Ishikawa (cell line): ENCODE measurements at regions not wholly inside any gene's neighbourhood (a gene's known extent, or its start where the extent isn't known, plus 50 kb on each side); places are given as distances from the start of the nearest gene placed in this dataset.

Experiments used
- CEBPB ChIP-seq: IDR thresholded peaks from 2 replicates; pipeline ENCODE4 v1.6.1; 2012
- CREB1 ChIP-seq: IDR thresholded peaks from 2 replicates; pipeline ENCODE4 v1.6.1; 2012; ENCODE audit warnings: low read depth
- EGR1 ChIP-seq: IDR thresholded peaks from 2 replicates; pipeline ENCODE4 v1.6.1; 2012
- EP300 ChIP-seq: IDR thresholded peaks from 2 replicates; pipeline ENCODE4 v1.6.1; 2012; ENCODE audit warnings: borderline replicate concordance
- FOXM1 ChIP-seq: IDR thresholded peaks from 2 replicates; pipeline ENCODE4 v1.6.1; 2012; ENCODE audit warnings: low read depth, borderline replicate concordance
- MAX ChIP-seq: IDR thresholded peaks from 2 replicates; pipeline ENCODE4 v1.6.1; 2012
- RAD21 ChIP-seq: IDR thresholded peaks from 2 replicates; pipeline ENCODE4 v1.6.1; 2012; ENCODE audit warnings: low read depth
- REST ChIP-seq: IDR thresholded peaks from 2 replicates; pipeline ENCODE4 v1.6.1; 2012; ENCODE audit warnings: low read depth, mild to moderate bottlenecking
- TAF1 ChIP-seq: IDR thresholded peaks from 2 replicates; pipeline ENCODE4 v1.6.1; 2012; ENCODE audit warnings: low read depth, mild to moderate bottlenecking
- TCF12 ChIP-seq: IDR thresholded peaks from 2 replicates; pipeline ENCODE4 v1.6.1; 2012; ENCODE audit warnings: low read depth
- TEAD4 ChIP-seq: IDR thresholded peaks from 2 replicates; pipeline ENCODE4 v1.6.1; 2012
- YY1 ChIP-seq: IDR thresholded peaks from 2 replicates; pipeline ENCODE4 v1.6.1; 2012; ENCODE audit warnings: low read depth
- ZBTB7A ChIP-seq: IDR thresholded peaks from 2 replicates; pipeline ENCODE4 v1.6.1; 2012; ENCODE audit warnings: low read depth

GRCh38 chr2:64251497-64252250, 107.5 kb upstream of the PELI1 start:
- TF ChIP-seq MAX (no peak), REST (no peak), TAF1 (no peak), TCF12 (no peak), YY1 (no peak), FOXM1 (no peak), ZBTB7A (no peak), CEBPB (no peak), EP300 (no peak), RAD21 (no peak), TEAD4 (no peak), CREB1 (no peak), EGR1 (no peak)
